H9 (cell line): ENCODE measurements at regions not wholly inside any gene's neighbourhood (a gene's known extent, or its start where the extent isn't known, plus 50 kb on each side); places are given as distances from the start of the nearest gene placed in this dataset.

ENCODE experiments used
- DNase-seq: peaks from one replicate; pipeline ENCODE4 v3.0.0-alpha.2; 2017
- H2AFZ ChIP-seq: one replicate; pipeline ENCODE4 v1.6.1; 2013; ENCODE audit warnings: mild to moderate bottlenecking, low read length, control low read depth, moderate library complexity
- H2AK5ac ChIP-seq: 2 replicates; pipeline ENCODE4 v1.6.1; 2013; ENCODE audit warnings: low read length, control low read depth, mixed read lengths; ENCODE audit not compliant: insufficient read length
- H2BK120ac ChIP-seq: one replicate; pipeline ENCODE4 v1.6.1; 2013; ENCODE audit warnings: low read depth, mild to moderate bottlenecking, low read length, control low read depth, inconsistent platforms; ENCODE audit not compliant: poor library complexity, severe bottlenecking
- H2BK12ac ChIP-seq: 2 replicates; pipeline ENCODE4 v1.6.1; 2013; ENCODE audit warnings: low read length, control low read depth, mixed read lengths, low read depth; ENCODE audit not compliant: insufficient read length
- H2BK15ac ChIP-seq: 2 replicates; pipeline ENCODE4 v1.6.1; 2013; ENCODE audit warnings: low read depth, low read length, control low read depth
- H2BK20ac ChIP-seq: one replicate; pipeline ENCODE4 v1.6.1; 2013; ENCODE audit warnings: low read depth, mild to moderate bottlenecking, low read length, control low read depth, inconsistent platforms; ENCODE audit not compliant: poor library complexity, severe bottlenecking
- H2BK5ac ChIP-seq: 2 replicates; pipeline ENCODE4 v1.6.1; 2013; ENCODE audit warnings: low read length, control low read depth, mixed read lengths; ENCODE audit not compliant: insufficient read length
- H3K14ac ChIP-seq: 2 replicates; pipeline ENCODE4 v1.6.1; 2013; ENCODE audit warnings: low read length, control low read depth; ENCODE audit not compliant: insufficient read depth
- H3K18ac ChIP-seq: 2 replicates; pipeline ENCODE4 v1.6.1; 2013; ENCODE audit warnings: low read depth, mild to moderate bottlenecking, mixed read lengths, low read length, control low read depth; ENCODE audit not compliant: insufficient read length
- H3K23ac ChIP-seq: 2 replicates; pipeline ENCODE4 v1.6.1; 2013; ENCODE audit warnings: low read length, control low read depth, mixed read lengths, low read depth; ENCODE audit not compliant: insufficient read length
- H3K23me2 ChIP-seq: 2 replicates; pipeline ENCODE4 v1.6.1; 2013; ENCODE audit warnings: low read depth, mild to moderate bottlenecking, mixed read lengths, low read length, control low read depth; ENCODE audit not compliant: insufficient read length, poor library complexity, severe bottlenecking
- H3K27ac ChIP-seq: 2 replicates; pipeline ENCODE4 v1.5.1; 2013; ENCODE audit warnings: low read length, control low read depth, mixed read lengths, low read depth; ENCODE audit not compliant: insufficient read length
- H3K27me3 ChIP-seq: 2 replicates; pipeline ENCODE4 v1.6.1; 2013; ENCODE audit warnings: low read length, control low read depth, inconsistent platforms; ENCODE audit not compliant: insufficient read depth
- H3K4ac ChIP-seq: 2 replicates; pipeline ENCODE4 v1.6.1; 2013; ENCODE audit warnings: low read depth, mild to moderate bottlenecking, control low read depth, inconsistent platforms, low read length, moderate library complexity
- H3K4me1 ChIP-seq: 2 replicates; pipeline ENCODE4 v1.6.1; 2013; ENCODE audit warnings: low read length, control low read depth, inconsistent platforms; ENCODE audit not compliant: insufficient read depth
- H3K4me2 ChIP-seq: 2 replicates; pipeline ENCODE4 v1.6.1; 2013; ENCODE audit warnings: low read length, control low read depth, mixed read lengths; ENCODE audit not compliant: insufficient read length, insufficient read depth
- H3K56ac ChIP-seq: 2 replicates; pipeline ENCODE4 v1.6.1; 2013; ENCODE audit warnings: low read depth, mild to moderate bottlenecking, mixed read lengths, low read length, control low read depth; ENCODE audit not compliant: insufficient read length
- H3K79me1 ChIP-seq: 2 replicates; pipeline ENCODE4 v1.6.1; 2013; ENCODE audit warnings: low read depth, mild to moderate bottlenecking, moderate library complexity, low read length, control low read depth, inconsistent platforms; ENCODE audit not compliant: insufficient read depth, poor library complexity, severe bottlenecking
- H3K79me2 ChIP-seq: 2 replicates; pipeline ENCODE4 v1.6.1; 2013; ENCODE audit warnings: low read length, control low read depth, inconsistent platforms; ENCODE audit not compliant: insufficient read depth
- H3K9ac ChIP-seq: 2 replicates; pipeline ENCODE4 v1.6.1; 2013; ENCODE audit warnings: low read length, control low read depth, mixed read lengths; ENCODE audit not compliant: insufficient read length; ENCODE audit errors: extremely low read depth
- H3K9me3 ChIP-seq: one replicate; pipeline ENCODE4 v1.6.1; 2013; ENCODE audit warnings: low read depth, low read length, inconsistent platforms; ENCODE audit not compliant: control insufficient read depth
- H3T11ph ChIP-seq: one replicate; pipeline ENCODE4 v1.6.1; 2013; ENCODE audit warnings: mild to moderate bottlenecking, low read length, control low read depth, inconsistent platforms
- H4K20me1 ChIP-seq: one replicate; pipeline ENCODE4 v1.6.1; 2013; ENCODE audit not compliant: control insufficient read depth, insufficient read length, insufficient read depth
- H4K5ac ChIP-seq: 2 replicates; pipeline ENCODE4 v1.6.1; 2013; ENCODE audit warnings: low read depth, mild to moderate bottlenecking, mixed read lengths, low read length, control low read depth; ENCODE audit not compliant: insufficient read length
- H4K8ac ChIP-seq: replicated peaks from 2 replicates; pipeline ENCODE4 v1.6.1; 2013; ENCODE audit warnings: low read length, control low read depth, mixed read lengths, low read depth; ENCODE audit not compliant: insufficient read length
- H4K91ac ChIP-seq: 2 replicates; pipeline ENCODE4 v1.6.1; 2013; ENCODE audit warnings: low read depth, mild to moderate bottlenecking, moderate library complexity, mixed read lengths, low read length, control low read depth; ENCODE audit not compliant: insufficient read length
- H3K27ac Mint-ChIP-seq, 3 experiments: 2 replicates in 2 of 3; 3 replicates in 1 of 3; pipeline ENCODE4 v1.8.0; 2020 to 2021; ENCODE audit warnings: mixed read lengths in 3 of 3, mild to moderate bottlenecking in 1 of 3, moderate library complexity in 1 of 3
- H3K27me3 Mint-ChIP-seq: 2 replicates; pipeline ENCODE4 v1.8.0; 2021; ENCODE audit warnings: low read depth, mild to moderate bottlenecking, moderate library complexity, mixed read lengths
- H3K36me3 Mint-ChIP-seq, 3 experiments: 2 replicates in 2 of 3; 3 replicates in 1 of 3; pipeline ENCODE4 v1.8.0; 2020 to 2021; ENCODE audit warnings: low read depth in 3 of 3, mixed read lengths in 3 of 3; ENCODE audit not compliant: insufficient read depth in 1 of 3
- H3K4me1 Mint-ChIP-seq, 2 experiments: 2 replicates each; pipeline ENCODE4 v1.8.0; 2020; ENCODE audit warnings: mixed read lengths in 2 of 2
- H3K4me3 Mint-ChIP-seq, 2 experiments: 2 replicates in 1 of 2; 3 replicates in 1 of 2; pipeline ENCODE4 v1.8.0; 2020 to 2021; ENCODE audit warnings: mild to moderate bottlenecking in 2 of 2, mixed read lengths in 2 of 2, moderate library complexity in 1 of 2
- H3K9me3 Mint-ChIP-seq, 2 experiments: 2 replicates in 1 of 2; 3 replicates in 1 of 2; pipeline ENCODE4 v1.8.0; 2020; ENCODE audit warnings: mild to moderate bottlenecking in 2 of 2, mixed read lengths in 2 of 2, moderate library complexity in 1 of 2
- CTCF ChIP-seq: fragments of 200-600 bp; sonication (generic); conservative IDR thresholded peaks from 3 replicates; pipeline ENCODE4 v1.8.0; 2021; ENCODE audit warnings: antibody characterized with exemption, mild to moderate bottlenecking
- WGBS: extraction: QIAGEN DNeasy Blood & Tissue Kit; methylation state at CpG from one replicate; pipeline ENCODE4 v1.1.7; 2013; ENCODE audit warnings: missing lambda C conversion rate, low lambda C conversion rate, mixed read lengths; ENCODE audit not compliant: insufficient read length; ENCODE audit errors: extremely low coverage; 5-methylcytosine and 5-hydroxymethylcytosine counted together

DNA sequence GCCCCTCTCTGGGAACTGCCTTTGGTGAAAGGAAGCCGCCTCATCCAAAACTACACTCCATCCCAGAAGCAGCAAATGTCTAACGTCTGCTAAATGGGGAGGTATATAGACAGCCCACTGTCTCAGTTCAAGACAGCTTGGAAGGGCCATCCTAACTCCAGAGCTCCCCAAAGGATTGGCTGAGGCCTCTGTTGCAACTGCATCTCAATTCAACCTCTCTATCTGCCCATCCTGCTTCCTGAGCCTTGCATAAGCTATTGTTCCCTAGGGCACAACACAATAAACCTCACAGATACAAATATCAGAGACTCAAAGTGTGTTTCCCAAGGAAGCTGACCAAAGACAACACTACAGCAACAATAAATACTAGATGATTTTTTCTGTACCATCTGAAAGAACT lies 495.2 kb upstream of the SOX5 start:
- Histone ChIP-seq H3K4me2 (no peak overlapping the region), H3K27ac (no peak overlapping the region), H2BK12ac (no peak overlapping the region), H3K18ac (no peak overlapping the region), H3T11ph (no peak overlapping the region), H3K23ac (no peak overlapping the region), H4K91ac (no peak overlapping the region), H2BK20ac (no peak overlapping the region), H3K4me1 (peaks cover 6% of the 10 kb centered on the region; the same call in 1 of the 2 replicates), H3K56ac (no peak overlapping the region), H2AFZ (no peak overlapping the region), H4K20me1 (no peaks in the 10 kb centered on the region), H3K27me3 (no peaks in the 10 kb centered on the region), H2BK5ac (no peak overlapping the region), H3K79me1 (no peaks in the 10 kb centered on the region), H3K14ac (no peak overlapping the region), H4K8ac (no peak overlapping the region), H3K9ac (no peak overlapping the region), H4K5ac (no peak overlapping the region), H3K23me2 (no peaks in the 10 kb centered on the region), H3K79me2 (no peaks in the 10 kb centered on the region), H2BK120ac (no peak overlapping the region), H2BK15ac (no peak overlapping the region), H2AK5ac (no peak overlapping the region), H3K4ac (no peak overlapping the region), H3K9me3 (no peaks in the 10 kb centered on the region)
- Mint-ChIP-seq H3K4me3 (no peak overlapping the region), H3K36me3 (no peaks in the 10 kb centered on the region), H3K27ac (no peak overlapping the region), H3K4me1 (peaks cover 16 to 21% of the 10 kb centered on the region in 2 experiments), H3K27me3 (no peaks in the 10 kb centered on the region), H3K9me3 (no peaks in the 10 kb centered on the region)
- no peak for DNase-seq
- WGBS: no CpG with 5 or more reads among the region's 2 CpGs
- no peak for TF ChIP-seq CTCF
